Urothelium cell line (cell line): ENCODE measurements at regions not wholly inside any gene's neighbourhood (a gene's known extent, or its start where the extent isn't known, plus 50 kb on each side); places are given as distances from the start of the nearest gene placed in this dataset.

Source experiments
- DNase-seq: peaks from one replicate; pipeline ENCODE4 v3.0.0; 2011; ENCODE audit warnings: low spot score, mixed read lengths
- FAIRE-seq: peaks from 2 replicates; lab custom pipeline; 2011; peaks lifted over from hg19 to GRCh38; lab: Jason Lieb, UNC

DNA sequence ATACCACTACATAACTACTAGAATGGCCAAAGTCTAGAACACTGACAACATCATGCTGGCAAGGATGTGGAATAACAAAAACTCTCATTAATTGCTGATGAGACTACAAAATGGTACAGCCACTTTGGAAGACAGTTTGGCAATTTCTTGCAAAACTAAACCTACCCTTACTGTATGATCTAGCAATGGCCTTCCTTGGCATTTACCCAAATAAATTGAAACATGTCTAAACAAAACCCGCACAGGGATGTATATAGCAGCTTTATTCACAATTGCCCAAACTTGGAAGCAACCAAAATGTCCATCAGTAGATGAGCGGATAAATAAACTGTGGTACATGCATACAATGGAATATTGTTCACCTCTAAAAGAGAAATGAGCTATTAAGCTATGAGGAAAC is 87.9 kb upstream of the SLC24A5 start:
- no peak for DNase-seq
- no peak for FAIRE-seq

DNA sequence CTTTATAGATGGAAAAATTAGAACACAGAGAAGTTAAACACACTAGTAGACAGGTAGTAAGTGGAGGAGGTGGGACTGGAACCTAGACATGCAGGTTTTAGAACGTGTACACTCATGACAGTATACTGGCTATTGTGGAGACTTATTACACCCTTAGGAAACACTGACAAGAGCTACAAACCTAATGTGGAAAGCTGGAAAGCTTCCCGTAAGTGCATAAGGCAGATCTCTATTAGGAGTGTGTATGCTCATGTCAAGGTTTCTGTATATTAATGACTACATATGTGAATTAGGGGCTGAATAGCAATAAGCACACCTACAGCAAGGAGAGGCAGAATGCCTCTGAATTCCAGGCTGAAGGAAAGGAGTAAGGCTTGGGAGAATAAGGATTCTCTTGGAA is 82.6 kb upstream of the SLC24A5 start:
- no peak for FAIRE-seq

DNA sequence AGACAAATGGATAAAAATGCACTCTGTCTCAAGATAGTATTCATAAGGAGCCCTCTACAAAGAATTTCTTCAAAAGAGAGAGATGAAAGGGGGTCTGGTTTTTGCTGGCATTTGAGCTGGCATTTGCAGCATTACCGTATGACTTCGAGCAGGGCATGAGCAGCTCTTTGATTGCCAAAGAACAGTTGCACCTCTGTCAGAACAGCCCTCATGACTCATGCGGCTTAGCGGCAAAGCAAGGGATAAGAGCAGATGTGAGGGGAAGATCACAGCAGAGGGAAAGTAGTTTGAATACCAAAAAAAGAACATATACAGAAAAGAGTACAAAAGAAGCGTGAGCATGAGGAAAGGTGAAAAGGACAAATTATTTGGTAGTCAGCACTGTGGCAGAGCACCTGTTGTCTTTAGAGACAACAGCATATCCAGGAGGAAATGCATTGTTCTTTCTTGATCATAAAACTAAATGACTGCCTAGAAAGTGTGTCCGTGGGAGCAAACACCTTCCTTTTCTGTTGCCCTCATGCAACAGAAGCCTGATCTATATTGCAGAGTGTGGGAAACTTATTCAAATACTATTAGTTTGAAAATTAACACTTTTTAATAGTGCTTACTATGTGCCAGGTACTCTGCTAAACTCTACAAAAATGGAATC is 80.5 kb upstream of the SLC24A5 start:
- DNase-seq (peak; percentile 54), FAIRE-seq (no peak)

More for the DNA sequence above, 82.6 kb upstream of the SLC24A5 start:
- no peak for DNase-seq

DNA sequence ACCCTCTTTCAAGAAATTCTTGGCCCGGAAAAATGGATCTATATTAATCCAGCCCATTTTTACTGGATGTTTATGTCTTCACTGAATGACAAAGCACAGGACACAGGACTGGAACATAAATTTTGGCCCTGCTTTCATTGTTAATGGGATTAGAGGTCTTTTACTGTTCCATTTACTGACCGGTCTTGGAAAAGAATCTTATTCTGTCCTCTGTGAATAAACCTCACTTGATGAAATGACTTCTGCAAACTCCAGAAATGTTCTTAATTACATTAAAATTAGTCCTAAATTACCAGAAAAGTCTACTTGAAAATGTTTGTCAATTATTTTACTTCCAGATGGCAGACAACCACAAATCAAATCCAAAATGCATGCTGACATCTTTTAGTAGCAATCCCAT is 79.3 kb upstream of the SLC24A5 start:
- DNase-seq (no peak), FAIRE-seq (no peak)

DNA sequence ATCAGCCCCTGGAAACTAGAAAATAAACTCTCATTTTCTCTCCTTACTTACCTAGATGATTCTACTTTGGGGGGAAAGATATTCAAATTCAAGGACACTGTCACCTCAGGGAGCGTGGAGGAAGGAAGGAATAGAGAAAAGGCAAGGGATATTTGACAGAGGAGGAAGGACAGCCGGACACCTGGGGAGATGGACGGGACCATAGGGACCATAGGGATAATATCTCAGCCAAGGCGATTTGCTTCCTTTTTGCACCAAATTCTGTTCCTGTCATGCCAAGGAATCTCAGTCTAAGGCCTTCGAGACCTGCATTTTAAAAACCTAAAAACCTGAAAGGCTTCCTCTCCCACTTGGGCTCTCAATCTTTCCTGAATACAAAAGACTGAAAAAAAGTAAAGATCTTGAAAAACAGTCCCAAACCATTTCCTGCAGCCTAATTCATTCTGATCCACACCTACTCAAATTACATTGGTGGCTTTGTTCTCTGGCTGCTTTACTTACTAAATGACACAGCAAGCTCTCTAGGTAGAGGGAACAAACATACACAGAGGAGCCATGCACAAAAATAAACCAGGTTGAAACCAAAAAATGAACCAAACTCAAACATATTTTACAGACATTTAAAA is 73.9 kb upstream of the SLC24A5 start:
- DNase-seq (no peak), FAIRE-seq (no peak)

GRCh38 chr15:48049736-48050135 is 71.1 kb upstream of the SLC24A5 start:
- no peak for FAIRE-seq
- no peak for DNase-seq

GRCh38 chr15:48052946-48053345 is 67.8 kb upstream of the SLC24A5 start:
- DNase-seq (no peak), FAIRE-seq (no peak)

- DNase-seq = no peak
- no peak for FAIRE-seq
These were observed 62.4 kb upstream of the SLC24A5 start for GRCh38 chr15:48058371-48058770.

DNA sequence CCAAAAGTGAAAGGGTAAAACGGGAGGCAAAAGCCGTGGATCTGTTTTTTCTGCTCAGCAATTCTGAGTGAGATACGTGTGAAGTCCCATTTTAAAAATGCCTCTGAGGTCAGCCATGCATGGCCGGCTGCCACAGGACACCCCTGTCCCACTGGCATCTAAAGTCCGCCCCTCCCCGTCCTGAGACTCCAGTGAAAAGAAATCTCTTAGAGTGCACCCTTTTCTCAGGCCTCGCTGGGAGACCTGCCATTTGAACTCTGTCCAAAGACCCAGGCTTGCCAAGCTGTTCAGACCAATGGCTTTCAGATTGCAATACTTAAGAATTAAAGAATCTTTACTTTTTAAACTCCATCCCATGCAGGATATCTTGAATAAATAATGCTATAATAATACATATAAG is 61.0 kb upstream of the SLC24A5 start:
- DNase-seq (no peak), FAIRE-seq (no peak)

DNA sequence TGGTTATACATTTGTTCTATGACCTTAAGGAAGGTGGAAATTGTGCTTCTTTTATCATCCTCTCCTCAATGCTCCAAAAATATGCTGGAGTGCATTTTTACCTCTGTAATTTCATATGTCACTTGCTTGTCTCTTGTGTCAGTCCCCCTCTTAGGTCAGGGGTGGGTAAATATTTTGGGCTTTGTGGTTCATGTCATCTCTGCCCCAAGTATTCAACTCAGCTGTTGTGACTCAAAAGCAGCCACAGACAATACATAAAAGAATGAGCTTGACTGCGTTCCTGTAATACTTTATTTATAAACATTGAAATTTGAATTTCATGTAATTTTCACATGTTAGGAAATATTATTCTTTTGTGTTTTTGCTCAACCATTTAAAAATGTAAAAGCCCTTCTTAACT is 60.4 kb upstream of the SLC24A5 start:
- FAIRE-seq = no peak

DNA sequence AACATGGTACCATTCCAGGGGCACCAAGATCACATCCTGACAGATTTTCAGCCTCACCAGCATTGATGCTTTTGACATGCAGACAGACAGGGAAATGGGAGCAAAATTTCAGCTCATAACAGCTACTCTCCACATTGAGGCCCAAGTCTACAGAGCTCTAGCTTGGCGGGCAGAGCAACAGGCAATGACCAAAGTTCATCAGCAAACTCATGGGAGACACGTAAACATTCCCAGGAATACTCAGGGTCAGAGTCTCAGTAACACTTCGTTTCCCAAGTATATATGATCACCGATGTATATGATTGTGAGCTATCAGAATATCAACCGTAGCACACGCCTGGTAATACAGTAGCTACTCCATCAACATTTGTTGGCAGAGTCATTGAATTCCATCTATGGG is 59.2 kb upstream of the SLC24A5 start:
- DNase-seq (no peak), FAIRE-seq (no peak)

More for the DNA sequence above, 60.4 kb upstream of the SLC24A5 start:
- DNase-seq = no peak

GRCh38 chr15:48062148-48062872 is 58.5 kb upstream of the SLC24A5 start:
- FAIRE-seq = no peak
- DNase-seq = peak; percentile 43

DNA sequence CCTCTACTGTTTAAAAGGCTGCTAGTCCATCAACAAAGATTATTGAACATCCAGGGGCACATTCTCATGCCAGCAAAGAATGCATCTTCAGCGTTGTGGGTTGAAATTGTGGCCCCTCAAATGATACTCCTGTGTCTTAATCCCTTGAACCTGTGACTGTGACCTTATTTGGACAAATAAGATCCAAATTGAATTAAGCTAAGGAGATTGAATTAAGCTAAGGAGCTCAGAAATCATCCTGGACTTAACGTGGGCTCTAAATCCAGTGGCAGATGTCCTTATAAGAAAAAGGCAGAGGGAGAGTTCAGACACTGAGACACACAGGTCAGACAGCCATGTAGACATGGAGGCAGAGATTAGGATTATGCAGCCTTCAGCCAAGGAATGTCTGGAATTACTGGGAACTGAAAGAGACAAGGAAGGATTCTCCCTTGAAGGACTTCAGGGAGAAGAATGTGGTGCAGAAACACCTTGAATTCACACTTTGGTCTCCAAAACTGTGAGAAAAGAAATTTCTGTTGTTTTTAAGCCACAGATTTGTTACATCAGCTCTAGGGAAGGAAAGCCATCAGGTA is 57.3 kb upstream of the SLC24A5 start:
- FAIRE-seq (no peak), DNase-seq (no peak)

- FAIRE-seq (no peak), DNase-seq (no peak)
These were observed 56.4 kb upstream of the SLC24A5 start for GRCh38 chr15:48064421-48064820.

DNA sequence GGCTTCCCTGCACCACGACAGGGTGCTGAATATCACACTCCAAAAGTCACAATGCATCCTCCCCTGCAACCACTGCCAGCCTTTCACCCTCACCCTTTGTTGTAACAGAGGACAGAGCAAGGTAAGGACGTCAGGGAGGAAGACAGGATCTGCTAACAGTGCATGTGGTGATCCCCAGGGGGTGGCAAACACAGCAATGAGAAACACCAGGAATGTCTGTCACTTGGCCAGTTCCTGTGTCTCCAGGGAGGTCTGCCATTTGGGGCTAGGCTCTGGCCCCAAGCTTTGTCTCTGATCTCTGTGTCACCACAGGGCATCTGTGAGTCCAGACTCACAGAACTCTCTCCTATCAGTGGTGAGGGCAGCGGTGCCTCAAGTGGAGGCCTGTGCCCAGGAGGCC is 54.3 kb upstream of the SLC24A5 start:
- FAIRE-seq (no peak), DNase-seq (no peak)
